ENCODE measurements at regions not wholly inside any gene's neighbourhood (a gene's known extent, or its start where the extent isn't known, plus 50 kb on each side); places are given as distances from the start of the nearest gene placed in this dataset.

DNA sequence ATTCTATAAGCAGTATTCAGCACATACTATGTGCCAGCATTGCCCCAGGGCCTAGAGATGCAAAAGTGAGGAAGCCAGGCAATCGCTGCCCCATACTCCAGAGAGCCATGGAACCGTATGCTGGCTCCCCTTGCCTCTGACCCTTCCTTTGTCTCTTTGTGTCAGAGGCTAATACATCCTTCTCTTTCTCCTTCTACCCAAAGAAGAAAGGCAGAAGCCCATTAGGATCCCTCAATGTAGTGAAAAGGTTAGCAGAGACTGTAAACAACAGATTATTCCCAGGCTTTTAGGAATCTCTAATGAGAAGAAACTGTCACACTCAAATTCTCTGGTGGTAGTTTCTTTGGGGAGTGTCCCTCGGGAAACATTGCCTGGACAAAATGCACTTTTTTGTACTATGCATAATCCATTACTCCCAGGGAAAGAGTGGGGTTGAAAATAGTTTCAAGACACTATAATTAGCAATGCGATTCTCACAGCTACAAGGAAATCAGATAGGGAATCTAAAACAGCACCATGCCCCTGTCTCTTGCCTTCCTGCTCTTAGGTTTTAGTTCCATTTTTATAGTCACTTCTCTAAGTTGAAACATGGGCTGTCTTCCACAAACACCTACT lies 325.2 kb upstream of the CNR1 start:
- TF ChIP-seq EZH2 (optimal IDR thresholded peaks at IDR 0.05; ENCODE audit: low read depth, low read length) (no peak), EZH2phosphoT487 (IDR thresholded peaks at IDR 0.05; ENCODE audit: low read length) (no peak)
- TF ChIP-seq, protein P1, sequence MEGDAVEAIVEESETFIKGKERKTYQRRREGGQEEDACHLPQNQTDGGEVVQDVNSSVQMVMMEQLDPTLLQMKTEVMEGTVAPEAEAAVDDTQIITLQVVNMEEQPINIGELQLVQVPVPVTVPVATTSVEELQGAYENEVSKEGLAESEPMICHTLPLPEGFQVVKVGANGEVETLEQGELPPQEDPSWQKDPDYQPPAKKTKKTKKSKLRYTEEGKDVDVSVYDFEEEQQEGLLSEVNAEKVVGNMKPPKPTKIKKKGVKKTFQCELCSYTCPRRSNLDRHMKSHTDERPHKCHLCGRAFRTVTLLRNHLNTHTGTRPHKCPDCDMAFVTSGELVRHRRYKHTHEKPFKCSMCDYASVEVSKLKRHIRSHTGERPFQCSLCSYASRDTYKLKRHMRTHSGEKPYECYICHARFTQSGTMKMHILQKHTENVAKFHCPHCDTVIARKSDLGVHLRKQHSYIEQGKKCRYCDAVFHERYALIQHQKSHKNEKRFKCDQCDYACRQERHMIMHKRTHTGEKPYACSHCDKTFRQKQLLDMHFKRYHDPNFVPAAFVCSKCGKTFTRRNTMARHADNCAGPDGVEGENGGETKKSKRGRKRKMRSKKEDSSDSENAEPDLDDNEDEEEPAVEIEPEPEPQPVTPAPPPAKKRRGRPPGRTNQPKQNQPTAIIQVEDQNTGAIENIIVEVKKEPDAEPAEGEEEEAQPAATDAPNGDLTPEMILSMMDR (IDR thresholded peaks at IDR 0.05; ENCODE audit: low read length) = no peak

Data from MM.1S (cell line).